MM.1S (cell line): ENCODE measurements at regions not wholly inside any gene's neighbourhood (a gene's known extent, or its start where the extent isn't known, plus 50 kb on each side); places are given as distances from the start of the nearest gene placed in this dataset.

Source experiments
- DNase-seq: peaks from one replicate; pipeline ENCODE4 v3.0.0-alpha.2; 2015
- H2AFZ ChIP-seq: fragments of 300-600 bp; sonication (generic); 2 replicates; pipeline ENCODE4 v1.6.0; 2016; ENCODE audit warnings: antibody characterized with exemption, low read length
- H3F3A ChIP-seq: fragments of 300-600 bp; sonication (generic); 2 replicates; pipeline ENCODE4 v1.6.1; 2016; ENCODE audit warnings: mild to moderate bottlenecking, antibody characterized with exemption, low read length, moderate library complexity, mixed read lengths; ENCODE audit not compliant: insufficient read depth
- H3K27ac ChIP-seq: fragments of 300-600 bp; sonication (generic); 2 replicates; pipeline ENCODE4 v1.5.1; 2016; ENCODE audit warnings: mild to moderate bottlenecking, low read length
- H3K27me3 ChIP-seq: fragments of 300-600 bp; sonication (generic); replicated peaks from 2 replicates; pipeline ENCODE4 v1.6.0; 2016; ENCODE audit warnings: low read length; ENCODE audit not compliant: insufficient read depth
- H3K36me3 ChIP-seq: fragments of 300-600 bp; sonication (generic); replicated peaks from 2 replicates; pipeline ENCODE4 v1.6.1; 2016; ENCODE audit warnings: mild to moderate bottlenecking, low read length, mixed read lengths; ENCODE audit not compliant: insufficient read depth
- H3K4me1 ChIP-seq: fragments of 300-600 bp; sonication (generic); 2 replicates; pipeline ENCODE4 v1.6.1; 2016; ENCODE audit warnings: low read length, mixed read lengths
- H3K4me2 ChIP-seq: fragments of 300-600 bp; sonication (generic); 2 replicates; pipeline ENCODE4 v1.6.0; 2016; ENCODE audit warnings: low read depth, low read length
- H3K4me3 ChIP-seq: fragments of 300-600 bp; sonication (generic); 2 replicates; pipeline ENCODE4 v1.5.1; 2016; ENCODE audit warnings: low read length, mixed read lengths
- H3K79me2 ChIP-seq: fragments of 300-600 bp; sonication (generic); 2 replicates; pipeline ENCODE4 v1.6.1; 2016; ENCODE audit warnings: mixed run types, low read length, mixed read lengths
- H3K9ac ChIP-seq: fragments of 300-600 bp; sonication (generic); 2 replicates; pipeline ENCODE4 v1.6.1; 2016; ENCODE audit warnings: low read length, mixed read lengths
- H3K9me2 ChIP-seq: fragments of 300-600 bp; sonication (generic); replicated peaks from 2 replicates; pipeline ENCODE4 v1.6.1; 2016; ENCODE audit warnings: mild to moderate bottlenecking, low read length, mixed read lengths; ENCODE audit not compliant: insufficient read depth
- H3K9me3 ChIP-seq: fragments of 300-600 bp; sonication (generic); replicated peaks from 2 replicates; pipeline ENCODE4 v1.6.1; 2016; ENCODE audit warnings: mild to moderate bottlenecking, low read length, mixed read lengths; ENCODE audit not compliant: insufficient read depth
- H4K20me1 ChIP-seq: fragments of 300-600 bp; sonication (generic); 2 replicates; pipeline ENCODE4 v1.6.1; 2016; ENCODE audit warnings: mild to moderate bottlenecking, low read length, moderate library complexity, mixed read lengths; ENCODE audit not compliant: insufficient read depth
- CTCF ChIP-seq: fragments of 300-600 bp; sonication (generic); IDR thresholded peaks from 2 replicates; pipeline ENCODE4 v1.5.1; 2016; ENCODE audit warnings: antibody characterized with exemption, low read length, mixed read lengths
- EZH2 ChIP-seq: fragments of 300-600 bp; sonication (generic); optimal IDR thresholded peaks from 2 replicates; pipeline ENCODE3; 2017; ENCODE audit warnings: low read depth, mild to moderate bottlenecking, antibody characterized with exemption, low read length, mixed read lengths
- EZH2phosphoT487 ChIP-seq: fragments of 300-600 bp; sonication (generic); IDR thresholded peaks from 2 replicates; pipeline ENCODE4 v1.6.1; 2018; ENCODE audit warnings: antibody characterized with exemption, low read length

GRCh38 chr20:22862671-22863230 lies 172.4 kb upstream of the SSTR4 start:
- Histone ChIP-seq H3K79me2 (no peaks in the 10 kb centered on the region), H3K4me2 (no peak overlapping the region), H3K36me3 (no peaks in the 10 kb centered on the region), H4K20me1 (no peaks in the 10 kb centered on the region), H3K9me2 (no peaks in the 10 kb centered on the region), H2AFZ (no peak overlapping the region), H3K9ac (no peak overlapping the region), H3F3A (no peaks in the 10 kb centered on the region), H3K9me3 (no peaks in the 10 kb centered on the region), H3K27me3 (no peaks in the 10 kb centered on the region), H3K4me3 (no peak overlapping the region), H3K27ac (no peak overlapping the region), H3K4me1 (no peaks in the 10 kb centered on the region)
- TF ChIP-seq CTCF (no peak), EZH2 (no peak), EZH2phosphoT487 (no peak)
- no peak for DNase-seq

GRCh38 chr20:22863826-22864225 lies 171.3 kb upstream of the SSTR4 start:
- no peak overlapping the region for H3K9ac ChIP-seq
- no peaks in the 10 kb centered on the region for H3F3A ChIP-seq
- H2AFZ ChIP-seq: no peak overlapping the region
- no peaks in the 10 kb centered on the region for H3K27me3 ChIP-seq
- H3K36me3 ChIP-seq: no peaks in the 10 kb centered on the region
- no peak for DNase-seq
- no peak overlapping the region for H3K4me2 ChIP-seq
- no peak overlapping the region for H3K4me3 ChIP-seq
- H4K20me1 ChIP-seq: no peaks in the 10 kb centered on the region
- H3K79me2 ChIP-seq: no peaks in the 10 kb centered on the region
- H3K9me3 ChIP-seq: no peaks in the 10 kb centered on the region
- H3K9me2 ChIP-seq: no peaks in the 10 kb centered on the region
- H3K4me1 ChIP-seq: no peaks in the 10 kb centered on the region
- H3K27ac ChIP-seq: no peak overlapping the region
- TF ChIP-seq CTCF (no peak), EZH2phosphoT487 (no peak), EZH2 (no peak)

GRCh38 chr20:22866812-22867341 lies 168.2 kb upstream of the SSTR4 start:
- no peak overlapping the region for H3K9ac ChIP-seq
- H3K79me2 ChIP-seq: no peaks in the 10 kb centered on the region

More at GRCh38 chr20:22866812-22867341, 168.2 kb upstream of the SSTR4 start:
- H3K27me3 ChIP-seq: no peaks in the 10 kb centered on the region
- H3K36me3 ChIP-seq: no peaks in the 10 kb centered on the region
- H3F3A ChIP-seq: no peaks in the 10 kb centered on the region
- H2AFZ ChIP-seq: no peak overlapping the region
- no peaks in the 10 kb centered on the region for H3K9me2 ChIP-seq
- no peak overlapping the region for H3K27ac ChIP-seq
- no peak overlapping the region for H3K4me2 ChIP-seq
- DNase-seq: no peak
- no peak overlapping the region for H3K4me3 ChIP-seq
- H4K20me1 ChIP-seq: no peaks in the 10 kb centered on the region
- TF ChIP-seq EZH2 (no peak), EZH2phosphoT487 (no peak), CTCF (no peak)
- H3K4me1 ChIP-seq: no peaks in the 10 kb centered on the region
- H3K9me3 ChIP-seq: no peaks in the 10 kb centered on the region
